ENCODE measurements at regions not wholly inside any gene's neighbourhood (a gene's known extent, or its start where the extent isn't known, plus 50 kb on each side); places are given as distances from the start of the nearest gene placed in this dataset.

DNA sequence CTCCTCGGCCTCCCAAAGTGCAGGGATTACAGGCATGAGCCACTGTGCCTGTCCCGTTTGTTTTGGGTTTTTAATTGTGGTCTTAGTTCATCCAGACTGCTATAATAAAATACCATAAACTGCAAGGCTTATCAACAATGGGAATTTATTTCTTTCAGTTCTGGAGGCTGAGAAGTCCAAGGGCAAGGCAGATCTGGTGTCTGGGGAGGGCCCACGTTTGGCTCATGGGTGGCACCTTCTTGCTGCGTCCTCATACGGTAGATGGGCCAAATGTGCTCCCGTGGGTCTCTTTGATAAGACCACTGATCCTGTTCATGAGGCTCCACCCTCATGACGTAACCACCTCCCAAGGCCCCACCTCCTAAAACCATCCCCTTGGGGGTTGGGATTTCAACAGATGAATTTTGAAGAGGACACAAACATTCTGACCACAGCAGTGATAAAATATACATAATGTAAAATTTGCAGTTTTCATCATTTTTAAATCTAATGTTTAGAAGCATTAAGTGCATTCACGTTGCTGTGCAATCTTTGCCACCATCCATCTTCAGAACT is 133.4 kb upstream of the ERRFI1 start:
- no peak overlapping the region for H3K27ac ChIP-seq
- H3K36me3 ChIP-seq = no peaks in the 10 kb centered on the region
- intact Hi-C loops (cut with DNase I) = no loop called here
- H3K9me3 ChIP-seq = no peaks in the 10 kb centered on the region
- no peak overlapping the region for H3K4me3 ChIP-seq
- WGBS (ENCODE audit: insufficient coverage, low coverage, low lambda C conversion rate, missing lambda C conversion rate) = 96% methylated on average over 8 of the region's 8 CpGs
- TF ChIP-seq POLR2A (IDR thresholded peaks at IDR 0.05) (no peak), CTCF (IDR thresholded peaks at IDR 0.05) (no peak)
- H3K4me1 ChIP-seq = no peaks in the 10 kb centered on the region
- DNase-seq (no peak), ATAC-seq (no peak)
- H3K27me3 ChIP-seq = no peaks in the 10 kb centered on the region

GRCh38 chr1:8158995-8159394 is 132.9 kb upstream of the ERRFI1 start:
- ATAC-seq = no peak
- no peak for TF ChIP-seq POLR2A (IDR thresholded peaks at IDR 0.05)
- no peak for TF ChIP-seq CTCF (IDR thresholded peaks at IDR 0.05)

GRCh38 chr1:8157765-8158164 is 131.7 kb upstream of the ERRFI1 start:
- Histone ChIP-seq H3K4me1 (no peaks in the 10 kb centered on the region), H3K4me3 (no peak overlapping the region), H3K27me3 (no peaks in the 10 kb centered on the region), H3K9me3 (no peaks in the 10 kb centered on the region), H3K27ac (no peak overlapping the region), H3K36me3 (no peaks in the 10 kb centered on the region)
- no peak for TF ChIP-seq POLR2A (IDR thresholded peaks at IDR 0.05)
- TF ChIP-seq CTCF (IDR thresholded peaks at IDR 0.05) = no peak
- intact Hi-C loops (cut with DNase I) = no loop called here
- ATAC-seq = no peak
- DNase-seq = no peak
- WGBS (ENCODE audit: insufficient coverage, low coverage, low lambda C conversion rate, missing lambda C conversion rate) = 83% methylated on average over 2 of the region's 2 CpGs

More at GRCh38 chr1:8158995-8159394, 132.9 kb upstream of the ERRFI1 start:
- H3K4me3 ChIP-seq = no peak overlapping the region
- no peaks in the 10 kb centered on the region for H3K9me3 ChIP-seq
- H3K4me1 ChIP-seq = no peaks in the 10 kb centered on the region
- H3K36me3 ChIP-seq = no peaks in the 10 kb centered on the region
- 78% methylated on average over 3 of the region's 4 CpGs for WGBS (ENCODE audit: insufficient coverage, low coverage, low lambda C conversion rate, missing lambda C conversion rate)
- DNase-seq = no peak
- H3K27ac ChIP-seq = no peak overlapping the region
- intact Hi-C loops (cut with DNase I) = no loop called here
- H3K27me3 ChIP-seq = no peaks in the 10 kb centered on the region

DNA sequence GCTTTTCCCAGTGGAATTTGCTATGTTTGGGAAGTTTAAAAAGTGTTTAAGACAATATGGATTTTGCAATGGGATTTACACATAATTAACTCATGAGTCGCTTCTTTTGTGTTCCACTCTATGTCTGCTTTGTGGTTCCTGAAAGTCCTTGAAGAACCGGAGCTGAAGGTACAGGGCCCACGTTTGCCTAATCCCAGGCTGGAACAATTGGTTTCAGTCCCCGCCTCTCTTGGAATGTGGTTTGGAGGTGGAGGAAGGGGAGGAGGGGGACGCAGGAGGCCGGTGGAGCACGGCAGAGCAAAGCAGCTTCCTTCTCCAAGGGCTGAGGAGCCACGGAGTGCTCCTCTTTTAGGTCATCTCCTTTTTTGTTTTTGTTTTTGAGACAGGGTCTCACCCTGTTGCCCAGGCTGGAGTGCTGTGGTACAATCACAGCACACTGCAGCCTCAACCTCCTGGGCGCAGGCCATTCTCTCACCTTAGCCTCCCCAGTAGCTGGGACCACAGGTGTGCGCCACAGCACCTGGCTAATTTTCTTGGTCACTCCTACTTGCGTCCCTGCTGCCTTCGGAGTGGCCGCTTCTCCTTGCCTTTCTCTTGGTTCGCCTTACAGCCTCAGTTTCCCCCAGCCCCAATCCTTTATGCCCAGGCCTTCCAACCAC is 129.5 kb upstream of the ERRFI1 start:
- DNase-seq (no peak), ATAC-seq (peak in 1 of 4 donors; percentile 20)
- Histone ChIP-seq H3K4me1 (no peaks in the 10 kb centered on the region), H3K36me3 (no peaks in the 10 kb centered on the region), H3K9me3 (no peaks in the 10 kb centered on the region), H3K4me3 (no peak overlapping the region), H3K27ac (no peak overlapping the region), H3K27me3 (no peaks in the 10 kb centered on the region)
- WGBS (ENCODE audit: insufficient coverage, low coverage, low lambda C conversion rate, missing lambda C conversion rate) = 54% methylated on average over 10 of the region's 14 CpGs
- intact Hi-C loops (cut with DNase I) = no loop called here
- no peak for TF ChIP-seq POLR2A (IDR thresholded peaks at IDR 0.05)
- TF ChIP-seq CTCF (IDR thresholded peaks at IDR 0.05) = no peak
